ENCODE measurements at regions not wholly inside any gene's neighbourhood (a gene's known extent, or its start where the extent isn't known, plus 50 kb on each side); places are given as distances from the start of the nearest gene placed in this dataset.

DNA sequence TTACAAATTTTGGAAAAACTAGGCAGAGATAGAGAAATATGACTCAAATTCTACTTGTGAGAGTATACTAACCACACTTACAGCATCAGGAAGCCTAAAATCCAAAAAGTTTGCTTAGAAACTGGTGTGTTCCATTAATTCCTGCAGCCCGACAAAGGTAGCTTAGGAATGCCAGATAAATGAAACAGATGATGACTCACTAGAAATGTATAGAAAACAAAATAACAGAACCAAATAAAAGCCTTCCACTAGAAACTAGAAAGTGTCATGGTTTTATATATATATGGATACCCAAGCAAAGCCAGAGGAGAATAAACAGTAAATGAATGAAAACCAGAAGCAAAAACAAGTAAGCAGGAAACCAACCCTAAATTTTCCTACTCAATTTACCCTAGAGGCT, 272.2 kb upstream of the PRDM9 start:
- no peaks in the 10 kb centered on the region for H3K79me2 ChIP-seq (ENCODE audit: control insufficient read depth, insufficient read depth, low read length)
- H2AFZ ChIP-seq (ENCODE audit: low read depth, low read length), result no peak overlapping the region
- no peaks in the 10 kb centered on the region for H3K36me3 ChIP-seq (ENCODE audit: control insufficient read depth in 2 of 2, extremely low read depth in 1 of 2, insufficient read depth in 2 of 2, low read length in 2 of 2)
- dilution Hi-C loops (cut with MboI; ENCODE audit: extremely low pct_ligation_motif_present, low sequenced_read_pairs) (no loop called here), intact Hi-C loops (cut with micrococcal nuclease) (no loop called here)
- no peak overlapping the region for H3K9ac ChIP-seq (replicated peaks; ENCODE audit: extremely low read depth, insufficient read depth, low read length)
- no peak overlapping the region for H3K4me2 ChIP-seq (ENCODE audit: insufficient read depth, low read length)
- no peak for TF ChIP-seq POLR2A (IDR thresholded peaks at IDR 0.05; ENCODE audit: low read depth, low read length)
- TF ChIP-seq MYC (IDR thresholded peaks at IDR 0.05; ENCODE audit: low read depth, low read length), result no peak
- no peak for TF ChIP-seq GATA2 (IDR thresholded peaks at IDR 0.05; ENCODE audit: insufficient read depth, insufficient read length, low read depth, low read length)
- H3K27ac ChIP-seq (ENCODE audit: insufficient read depth, low read depth, low read length), result no peak overlapping the region
- ChIA-PET CTCF (no interaction called here), POLR2A (no interaction called here)
- no peaks in the 10 kb centered on the region for H3K27me3 ChIP-seq (ENCODE audit: control insufficient read depth in 2 of 2, insufficient read depth in 2 of 2, low read length in 2 of 2)
- H3K9me3 ChIP-seq (replicated peaks; ENCODE audit: control insufficient read depth, insufficient read depth, low read length), result no peaks in the 10 kb centered on the region
- DNase-seq (ENCODE audit: low read depth, low spot score) (no peak), FAIRE-seq (no peak)
- no TSS peak for BruUV-seq (replicated peaks)
- H3K4me3 ChIP-seq (replicated peaks in 1 of 3; ENCODE audit: insufficient read depth in 1 of 3, low read depth in 1 of 3, low read length in 3 of 3), result no peak overlapping the region
- H4K20me1 ChIP-seq (replicated peaks; ENCODE audit: control insufficient read depth, extremely low read depth, insufficient read depth, low read length), result no peaks in the 10 kb centered on the region
- H3K9me1 ChIP-seq (replicated peaks; ENCODE audit: control insufficient read depth, extremely low read depth, insufficient read depth, low read length), result no peaks in the 10 kb centered on the region
- H3K4me1 ChIP-seq (ENCODE audit: control insufficient read depth, extremely low read depth, insufficient read depth, low read length), result no peaks in the 10 kb centered on the region

DNA sequence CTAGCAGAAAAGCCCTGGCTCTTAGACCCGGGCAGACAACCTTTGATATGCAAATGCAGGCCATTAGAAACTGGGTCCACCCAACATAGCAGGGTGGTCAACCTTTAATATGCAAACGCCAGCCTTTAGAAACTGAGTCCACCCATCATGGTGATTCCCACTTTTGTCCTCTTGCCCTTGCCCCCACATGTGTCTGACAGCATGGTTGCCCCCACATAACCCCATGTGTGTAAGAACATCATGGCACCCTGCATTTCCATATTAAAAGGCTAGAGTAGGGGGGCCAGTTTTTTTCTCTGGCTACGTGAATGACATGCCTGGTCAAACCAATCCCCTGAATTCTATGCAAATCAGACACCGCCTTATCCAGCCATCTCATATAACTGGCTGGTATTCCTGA, 273.2 kb upstream of the PRDM9 start:
- Histone ChIP-seq H3K4me1 (ENCODE audit: control insufficient read depth, extremely low read depth, insufficient read depth, low read length) (no peaks in the 10 kb centered on the region), H3K4me3 (replicated peaks in 1 of 3; ENCODE audit: insufficient read depth in 1 of 3, low read depth in 1 of 3, low read length in 3 of 3) (no peak overlapping the region), H3K36me3 (ENCODE audit: control insufficient read depth in 2 of 2, extremely low read depth in 1 of 2, insufficient read depth in 2 of 2, low read length in 2 of 2) (no peaks in the 10 kb centered on the region), H3K9me1 (replicated peaks; ENCODE audit: control insufficient read depth, extremely low read depth, insufficient read depth, low read length) (no peaks in the 10 kb centered on the region), H3K27me3 (ENCODE audit: control insufficient read depth in 2 of 2, insufficient read depth in 2 of 2, low read length in 2 of 2) (no peaks in the 10 kb centered on the region), H3K9ac (replicated peaks; ENCODE audit: extremely low read depth, insufficient read depth, low read length) (no peak overlapping the region), H3K27ac (ENCODE audit: insufficient read depth, low read depth, low read length) (no peak overlapping the region), H3K9me3 (replicated peaks; ENCODE audit: control insufficient read depth, insufficient read depth, low read length) (no peaks in the 10 kb centered on the region), H3K4me2 (ENCODE audit: insufficient read depth, low read length) (no peak overlapping the region), H2AFZ (ENCODE audit: low read depth, low read length) (no peak overlapping the region), H4K20me1 (replicated peaks; ENCODE audit: control insufficient read depth, extremely low read depth, insufficient read depth, low read length) (no peaks in the 10 kb centered on the region), H3K79me2 (ENCODE audit: control insufficient read depth, insufficient read depth, low read length) (no peaks in the 10 kb centered on the region)
- no peak for TF ChIP-seq POLR2AphosphoS5 (IDR thresholded peaks at IDR 0.05; ENCODE audit: insufficient read depth, low read depth, low read length)
- intact Hi-C loops (cut with micrococcal nuclease) (no loop called here), dilution Hi-C loops (cut with MboI; ENCODE audit: extremely low pct_ligation_motif_present, low sequenced_read_pairs) (no loop called here)
- CTCF ChIA-PET, result no interaction called here
- POLR2A ChIA-PET, result no interaction called here
- BruUV-seq (replicated peaks), result no TSS peak
- DNase-seq (ENCODE audit: low read depth, low spot score), result no peak
- FAIRE-seq, result no peak
